ENCODE measurements at regions not wholly inside any gene's neighbourhood (a gene's known extent, or its start where the extent isn't known, plus 50 kb on each side); places are given as distances from the start of the nearest gene placed in this dataset.

GRCh38 chr3:23659840-23660430 lies 145.8 kb upstream of the UBE2E1 start:
- H3K9ac ChIP-seq (ENCODE audit: low read length), result no peak overlapping the region
- no peak overlapping the region for H2BK15ac ChIP-seq (replicated peaks; ENCODE audit: low read depth)
- WGBS (ENCODE audit: extremely low coverage, insufficient coverage, low lambda C conversion rate), result no CpG with 5 or more reads among the region's 5 CpGs
- no peak overlapping the region for H3K4ac ChIP-seq (ENCODE audit: low read depth, low read length)
- H3K56ac ChIP-seq (ENCODE audit: low read length), result no peak overlapping the region
- no peaks in the 10 kb centered on the region for H3K27me3 ChIP-seq (ENCODE audit: insufficient read depth, low read length, poor library complexity)
- no peak overlapping the region for H4K5ac ChIP-seq (ENCODE audit: low read length)
- DNase-seq, result no peak
- no peaks in the 10 kb centered on the region for H3K79me2 ChIP-seq (ENCODE audit: control insufficient read depth, insufficient read depth, low read length)
- no peak overlapping the region for H3K18ac ChIP-seq (ENCODE audit: low read length)
- no peaks in the 10 kb centered on the region for H3K36me3 ChIP-seq (ENCODE audit: control insufficient read depth, insufficient read depth, low read length)
- no peak overlapping the region for H4K8ac ChIP-seq (ENCODE audit: low read depth, low read length)
- H2BK120ac ChIP-seq (ENCODE audit: low read depth, low read length), result no peak overlapping the region
- no peak overlapping the region for H3K4me2 ChIP-seq (ENCODE audit: low read length)
- H2AK5ac ChIP-seq (ENCODE audit: low read length), result no peak overlapping the region
- no peaks in the 10 kb centered on the region for H3K79me1 ChIP-seq (ENCODE audit: low read length)
- no peaks in the 10 kb centered on the region for H3K4me1 ChIP-seq (ENCODE audit: control insufficient read depth, low read depth, low read length)
- H3K23ac ChIP-seq (ENCODE audit: low read length), result no peak overlapping the region
- H2BK5ac ChIP-seq (ENCODE audit: low read length), result no peak overlapping the region
- H3K27ac ChIP-seq (ENCODE audit: low read depth, low read length), result no peak overlapping the region
- H3K4me3 ChIP-seq (ENCODE audit: low read length), result no peak overlapping the region

DNA sequence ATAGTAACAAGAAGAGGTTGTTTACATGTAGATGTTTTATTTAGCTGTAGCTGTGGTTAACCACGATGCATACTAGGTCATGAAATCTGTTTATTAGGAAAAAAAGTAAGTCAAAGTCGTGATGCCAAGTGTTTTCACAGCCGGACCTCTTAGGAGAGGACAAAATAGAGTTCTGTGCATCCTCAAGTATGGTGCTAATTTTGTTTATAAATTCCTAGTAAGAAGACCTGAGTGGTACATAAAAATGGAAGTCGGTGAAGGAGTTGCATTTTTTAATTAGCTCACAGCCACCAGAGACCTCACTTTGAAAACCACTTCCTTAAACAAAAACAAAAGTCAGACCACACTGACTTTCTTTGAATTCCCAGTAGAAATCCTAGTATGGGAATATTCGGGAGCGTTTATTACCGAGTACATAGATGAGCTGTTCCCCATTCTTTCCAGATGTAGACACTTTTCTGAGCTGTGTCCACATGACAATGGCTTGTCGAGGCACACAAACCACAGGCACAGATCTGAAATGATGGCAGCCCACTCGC lies 143.6 kb upstream of the UBE2E1 start:
- Histone ChIP-seq H3K36me3 (ENCODE audit: control insufficient read depth, insufficient read depth, low read length) (no peaks in the 10 kb centered on the region), H3K56ac (ENCODE audit: low read length) (no peak overlapping the region), H3K4ac (ENCODE audit: low read depth, low read length) (no peak overlapping the region), H3K27ac (ENCODE audit: low read depth, low read length) (no peak overlapping the region), H3K4me2 (ENCODE audit: low read length) (no peak overlapping the region), H3K79me1 (ENCODE audit: low read length) (no peaks in the 10 kb centered on the region), H2BK15ac (replicated peaks; ENCODE audit: low read depth) (no peak overlapping the region), H3K23ac (ENCODE audit: low read length) (no peak overlapping the region), H3K9ac (ENCODE audit: low read length) (no peak overlapping the region), H2BK5ac (ENCODE audit: low read length) (no peak overlapping the region), H2AK5ac (ENCODE audit: low read length) (no peak overlapping the region), H3K4me3 (ENCODE audit: low read length) (no peak overlapping the region), H3K18ac (ENCODE audit: low read length) (no peak overlapping the region), H3K79me2 (ENCODE audit: control insufficient read depth, insufficient read depth, low read length) (no peaks in the 10 kb centered on the region), H4K8ac (ENCODE audit: low read depth, low read length) (no peak overlapping the region), H4K5ac (ENCODE audit: low read length) (no peak overlapping the region), H2BK120ac (ENCODE audit: low read depth, low read length) (no peak overlapping the region), H3K4me1 (ENCODE audit: control insufficient read depth, low read depth, low read length) (no peaks in the 10 kb centered on the region), H3K27me3 (ENCODE audit: insufficient read depth, low read length, poor library complexity) (no peaks in the 10 kb centered on the region)
- DNase-seq, result no peak
- WGBS (ENCODE audit: extremely low coverage, insufficient coverage, low lambda C conversion rate), result no CpG with 5 or more reads among the region's 9 CpGs

DNA sequence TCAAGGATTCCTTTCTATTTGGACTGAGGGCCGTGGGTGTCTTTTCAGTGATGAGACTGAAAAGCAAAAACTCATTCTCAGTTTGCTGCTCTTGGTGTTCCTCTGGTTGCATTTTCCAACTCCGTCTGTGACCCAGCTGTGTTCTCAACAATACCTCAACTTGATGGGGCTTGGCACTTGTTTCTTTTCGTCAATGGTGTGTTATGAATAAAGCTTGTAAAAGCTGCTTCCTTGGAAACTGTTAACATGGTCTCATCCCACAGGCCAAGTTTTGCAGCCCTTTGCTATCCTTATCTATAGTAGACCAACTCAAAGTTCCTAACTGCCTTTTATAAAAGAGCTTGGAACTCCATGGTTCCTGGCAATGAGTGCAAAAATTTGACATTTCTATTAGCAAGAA lies 142.5 kb upstream of the UBE2E1 start:
- no peaks in the 10 kb centered on the region for H3K79me1 ChIP-seq (ENCODE audit: low read length)
- H3K4me2 ChIP-seq (ENCODE audit: low read length), result no peak overlapping the region
- H3K9ac ChIP-seq (ENCODE audit: low read length), result no peak overlapping the region
- H3K4me3 ChIP-seq (ENCODE audit: low read length), result no peak overlapping the region
- no peak overlapping the region for H4K8ac ChIP-seq (ENCODE audit: low read depth, low read length)
- H3K4ac ChIP-seq (ENCODE audit: low read depth, low read length), result no peak overlapping the region
- H2BK120ac ChIP-seq (ENCODE audit: low read depth, low read length), result no peak overlapping the region
- WGBS (ENCODE audit: extremely low coverage, insufficient coverage, low lambda C conversion rate), result no CpG with 5 or more reads among the region's 3 CpGs
- H2BK15ac ChIP-seq (replicated peaks; ENCODE audit: low read depth), result no peak overlapping the region
- no peak overlapping the region for H3K23ac ChIP-seq (ENCODE audit: low read length)
- H4K5ac ChIP-seq (ENCODE audit: low read length), result no peak overlapping the region
- no peak overlapping the region for H2BK5ac ChIP-seq (ENCODE audit: low read length)
- H3K56ac ChIP-seq (ENCODE audit: low read length), result no peak overlapping the region
- no peak overlapping the region for H3K18ac ChIP-seq (ENCODE audit: low read length)
- H3K4me1 ChIP-seq (ENCODE audit: control insufficient read depth, low read depth, low read length), result peaks cover under 1% of the 10 kb centered on the region
- H2AK5ac ChIP-seq (ENCODE audit: low read length), result no peak overlapping the region
- H3K36me3 ChIP-seq (ENCODE audit: control insufficient read depth, insufficient read depth, low read length), result no peaks in the 10 kb centered on the region
- H3K27me3 ChIP-seq (ENCODE audit: insufficient read depth, low read length, poor library complexity), result no peaks in the 10 kb centered on the region
- DNase-seq, result no peak
- no peaks in the 10 kb centered on the region for H3K79me2 ChIP-seq (ENCODE audit: control insufficient read depth, insufficient read depth, low read length)
- no peak overlapping the region for H3K27ac ChIP-seq (ENCODE audit: low read depth, low read length)

GRCh38 chr3:23663661-23664186 lies 142.0 kb upstream of the UBE2E1 start:
- Histone ChIP-seq H3K27me3 (ENCODE audit: insufficient read depth, low read length, poor library complexity) (no peaks in the 10 kb centered on the region), H2BK120ac (ENCODE audit: low read depth, low read length) (no peak overlapping the region), H3K23ac (ENCODE audit: low read length) (no peak overlapping the region), H3K27ac (ENCODE audit: low read depth, low read length) (no peak overlapping the region), H4K5ac (ENCODE audit: low read length) (no peak overlapping the region), H3K4me3 (ENCODE audit: low read length) (no peak overlapping the region), H4K8ac (ENCODE audit: low read depth, low read length) (no peak overlapping the region), H3K56ac (ENCODE audit: low read length) (no peak overlapping the region), H3K4me1 (ENCODE audit: control insufficient read depth, low read depth, low read length) (peaks cover 3% of the 10 kb centered on the region), H2BK15ac (replicated peaks; ENCODE audit: low read depth) (no peak overlapping the region), H3K4me2 (ENCODE audit: low read length) (no peak overlapping the region), H3K79me1 (ENCODE audit: low read length) (no peaks in the 10 kb centered on the region), H3K36me3 (ENCODE audit: control insufficient read depth, insufficient read depth, low read length) (no peaks in the 10 kb centered on the region), H3K4ac (ENCODE audit: low read depth, low read length) (no peak overlapping the region), H3K9ac (ENCODE audit: low read length) (no peak overlapping the region), H3K18ac (ENCODE audit: low read length) (no peak overlapping the region), H2AK5ac (ENCODE audit: low read length) (no peak overlapping the region), H2BK5ac (ENCODE audit: low read length) (no peak overlapping the region), H3K79me2 (ENCODE audit: control insufficient read depth, insufficient read depth, low read length) (no peaks in the 10 kb centered on the region)
- WGBS (ENCODE audit: extremely low coverage, insufficient coverage, low lambda C conversion rate), result no CpG with 5 or more reads among the region's 5 CpGs
- DNase-seq, result no peak

DNA sequence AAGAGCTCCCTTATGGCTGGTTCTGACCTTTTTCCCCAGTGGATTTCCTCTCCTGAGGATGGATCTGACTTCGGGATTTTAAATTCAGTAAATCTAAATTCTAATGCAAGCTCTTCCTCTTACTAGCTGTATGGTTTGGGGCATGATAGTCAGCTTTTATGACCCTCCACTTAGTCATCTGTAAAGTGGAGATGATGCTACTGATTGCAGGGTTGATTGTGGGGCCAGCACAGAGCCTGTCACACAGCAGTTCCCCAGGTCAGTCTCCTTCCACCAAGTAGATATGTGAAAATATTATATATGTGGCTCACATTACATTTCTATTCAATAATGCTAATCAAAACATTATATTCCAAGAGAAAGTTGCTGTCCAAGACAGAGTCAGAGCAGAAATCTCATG lies 141.3 kb upstream of the UBE2E1 start:
- H3K79me1 ChIP-seq (ENCODE audit: low read length), result no peaks in the 10 kb centered on the region
- no peak overlapping the region for H4K5ac ChIP-seq (ENCODE audit: low read length)
- H2BK5ac ChIP-seq (ENCODE audit: low read length), result no peak overlapping the region
- H2BK120ac ChIP-seq (ENCODE audit: low read depth, low read length), result no peak overlapping the region
- no peak overlapping the region for H4K8ac ChIP-seq (ENCODE audit: low read depth, low read length)
- no peak overlapping the region for H3K4me3 ChIP-seq (ENCODE audit: low read length)
- H3K36me3 ChIP-seq (ENCODE audit: control insufficient read depth, insufficient read depth, low read length), result no peaks in the 10 kb centered on the region
- no peak overlapping the region for H3K27ac ChIP-seq (ENCODE audit: low read depth, low read length)
- DNase-seq, result no peak
- no peak overlapping the region for H3K23ac ChIP-seq (ENCODE audit: low read length)
- no peak overlapping the region for H2BK15ac ChIP-seq (replicated peaks; ENCODE audit: low read depth)
- H3K4ac ChIP-seq (ENCODE audit: low read depth, low read length), result no peak overlapping the region
- H3K27me3 ChIP-seq (ENCODE audit: insufficient read depth, low read length, poor library complexity), result no peaks in the 10 kb centered on the region
- H3K79me2 ChIP-seq (ENCODE audit: control insufficient read depth, insufficient read depth, low read length), result no peaks in the 10 kb centered on the region
- peaks cover 3% of the 10 kb centered on the region for H3K4me1 ChIP-seq (ENCODE audit: control insufficient read depth, low read depth, low read length)
- WGBS (ENCODE audit: extremely low coverage, insufficient coverage, low lambda C conversion rate), result no CpG with 5 or more reads among the region's 1 CpG
- H3K18ac ChIP-seq (ENCODE audit: low read length), result no peak overlapping the region
- H3K4me2 ChIP-seq (ENCODE audit: low read length), result no peak overlapping the region
- no peak overlapping the region for H2AK5ac ChIP-seq (ENCODE audit: low read length)
- H3K9ac ChIP-seq (ENCODE audit: low read length), result no peak overlapping the region
- H3K56ac ChIP-seq (ENCODE audit: low read length), result no peak overlapping the region

GRCh38 chr3:23665741-23666140 lies 140.0 kb upstream of the UBE2E1 start:
- Histone ChIP-seq H3K79me1 (ENCODE audit: low read length) (no peaks in the 10 kb centered on the region), H3K27ac (ENCODE audit: low read depth, low read length) (no peak overlapping the region), H3K4me2 (ENCODE audit: low read length) (no peak overlapping the region), H3K79me2 (ENCODE audit: control insufficient read depth, insufficient read depth, low read length) (no peaks in the 10 kb centered on the region), H3K4me3 (ENCODE audit: low read length) (no peak overlapping the region), H3K23ac (ENCODE audit: low read length) (no peak overlapping the region), H4K8ac (ENCODE audit: low read depth, low read length) (no peak overlapping the region), H3K56ac (ENCODE audit: low read length) (no peak overlapping the region), H2AK5ac (ENCODE audit: low read length) (no peak overlapping the region), H2BK15ac (replicated peaks; ENCODE audit: low read depth) (no peak overlapping the region), H2BK5ac (ENCODE audit: low read length) (no peak overlapping the region), H3K36me3 (ENCODE audit: control insufficient read depth, insufficient read depth, low read length) (no peaks in the 10 kb centered on the region), H3K9ac (ENCODE audit: low read length) (no peak overlapping the region), H4K5ac (ENCODE audit: low read length) (no peak overlapping the region), H3K4ac (ENCODE audit: low read depth, low read length) (no peak overlapping the region), H2BK120ac (ENCODE audit: low read depth, low read length) (no peak overlapping the region), H3K4me1 (ENCODE audit: control insufficient read depth, low read depth, low read length) (peaks cover 3% of the 10 kb centered on the region), H3K18ac (ENCODE audit: low read length) (no peak overlapping the region), H3K27me3 (ENCODE audit: insufficient read depth, low read length, poor library complexity) (no peaks in the 10 kb centered on the region)
- no CpG with 5 or more reads among the region's 1 CpG for WGBS (ENCODE audit: extremely low coverage, insufficient coverage, low lambda C conversion rate)
- no peak for DNase-seq

Data from mesendoderm (in vitro differentiated cells).